ENCODE measurements at regions not wholly inside any gene's neighbourhood (a gene's known extent, or its start where the extent isn't known, plus 50 kb on each side); places are given as distances from the start of the nearest gene placed in this dataset.

DNA sequence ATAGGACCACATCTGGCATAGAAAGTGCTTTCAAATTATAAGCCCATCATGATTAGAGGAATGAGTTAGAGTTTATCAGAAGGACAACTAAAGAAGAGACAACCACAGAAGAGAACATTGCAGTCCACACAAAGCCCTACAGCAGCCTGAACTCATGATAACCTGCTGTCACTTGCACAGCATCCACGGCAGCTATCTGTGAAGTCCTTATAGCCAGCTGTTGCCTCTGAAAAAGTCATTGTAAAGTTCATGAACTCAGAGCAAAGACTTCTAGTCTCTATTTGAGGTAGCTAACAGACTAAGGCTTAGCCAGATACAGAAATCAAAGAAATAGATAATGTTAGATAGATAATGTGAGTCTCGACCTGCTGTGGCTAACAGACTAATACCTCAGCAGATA, 450.0 kb downstream of the KLF5 start:
- TF ChIP-seq, protein P1, sequence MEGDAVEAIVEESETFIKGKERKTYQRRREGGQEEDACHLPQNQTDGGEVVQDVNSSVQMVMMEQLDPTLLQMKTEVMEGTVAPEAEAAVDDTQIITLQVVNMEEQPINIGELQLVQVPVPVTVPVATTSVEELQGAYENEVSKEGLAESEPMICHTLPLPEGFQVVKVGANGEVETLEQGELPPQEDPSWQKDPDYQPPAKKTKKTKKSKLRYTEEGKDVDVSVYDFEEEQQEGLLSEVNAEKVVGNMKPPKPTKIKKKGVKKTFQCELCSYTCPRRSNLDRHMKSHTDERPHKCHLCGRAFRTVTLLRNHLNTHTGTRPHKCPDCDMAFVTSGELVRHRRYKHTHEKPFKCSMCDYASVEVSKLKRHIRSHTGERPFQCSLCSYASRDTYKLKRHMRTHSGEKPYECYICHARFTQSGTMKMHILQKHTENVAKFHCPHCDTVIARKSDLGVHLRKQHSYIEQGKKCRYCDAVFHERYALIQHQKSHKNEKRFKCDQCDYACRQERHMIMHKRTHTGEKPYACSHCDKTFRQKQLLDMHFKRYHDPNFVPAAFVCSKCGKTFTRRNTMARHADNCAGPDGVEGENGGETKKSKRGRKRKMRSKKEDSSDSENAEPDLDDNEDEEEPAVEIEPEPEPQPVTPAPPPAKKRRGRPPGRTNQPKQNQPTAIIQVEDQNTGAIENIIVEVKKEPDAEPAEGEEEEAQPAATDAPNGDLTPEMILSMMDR (IDR thresholded peaks at IDR 0.05; ENCODE audit: insufficient read depth, low read depth, low read length), result no peak
- TF ChIP-seq EZH2 (IDR thresholded peaks at IDR 0.05; ENCODE audit: insufficient read depth, low read length), result no peak
